Uterus (tissue), 2 donors: ENCODE measurements at regions not wholly inside any gene's neighbourhood (a gene's known extent, or its start where the extent isn't known, plus 50 kb on each side); places are given as distances from the start of the nearest gene placed in this dataset.

Experiments
- CTCF ChIP-seq, 4 experiments: fragments of 200-600 bp in 2 of 4; fragments of 450-650 bp in 2 of 4; sonication (generic) in 2 of 4; IDR thresholded peaks; one replicate each; pipeline ENCODE4 v1.5.1; 2016 to 2019; ENCODE audit warnings: antibody characterized with exemption in 4 of 4, mild to moderate bottlenecking in 2 of 4, moderate library complexity in 1 of 4
- POLR2A ChIP-seq, 2 donors: fragments of 450-650 bp; IDR thresholded peaks; one replicate each; pipeline ENCODE4 v1.6.1; 2016; ENCODE audit warnings: antibody characterized with exemption in 2 of 2, mild to moderate bottlenecking in 1 of 2, moderate library complexity in 1 of 2

GRCh38 chr3:157830556-157831236, 275.5 kb downstream of the SHOX2 start:
- TF ChIP-seq CTCF (IDR thresholded peaks at IDR 0.05) (no peak), POLR2A (IDR thresholded peaks at IDR 0.05) (no peak)
